CD4-positive, alpha-beta T cell treated with Interleukin-21 for 1 hour (primary cell): ENCODE measurements at regions not wholly inside any gene's neighbourhood (a gene's known extent, or its start where the extent isn't known, plus 50 kb on each side); places are given as distances from the start of the nearest gene placed in this dataset.

Experiments used
- DNase-seq: peaks from one replicate; pipeline ENCODE4 v3.0.0-alpha.2; 2020

DNA sequence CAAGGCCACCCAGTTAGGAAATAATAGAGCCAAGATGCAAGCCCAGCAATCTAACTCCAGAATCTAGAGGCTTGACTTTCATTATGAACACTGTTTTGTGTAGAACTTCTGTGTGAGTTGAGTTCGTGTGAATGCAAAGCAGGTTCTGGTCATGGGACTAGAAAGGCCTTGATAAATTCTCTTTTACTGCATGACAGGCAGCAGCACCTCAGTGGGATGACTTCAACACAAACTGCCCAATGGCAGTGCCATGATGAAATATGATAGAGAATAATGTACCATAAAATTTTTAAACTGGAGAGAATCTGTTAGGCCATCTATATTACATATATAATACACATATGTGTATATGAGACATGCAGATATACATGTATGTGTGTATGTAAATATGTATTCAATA is 214.5 kb downstream of the KLF5 start:
- no peak for DNase-seq

- DNase-seq = no peak
These were observed 214.0 kb downstream of the KLF5 start for GRCh38 chr13:73272831-73273230.

DNA sequence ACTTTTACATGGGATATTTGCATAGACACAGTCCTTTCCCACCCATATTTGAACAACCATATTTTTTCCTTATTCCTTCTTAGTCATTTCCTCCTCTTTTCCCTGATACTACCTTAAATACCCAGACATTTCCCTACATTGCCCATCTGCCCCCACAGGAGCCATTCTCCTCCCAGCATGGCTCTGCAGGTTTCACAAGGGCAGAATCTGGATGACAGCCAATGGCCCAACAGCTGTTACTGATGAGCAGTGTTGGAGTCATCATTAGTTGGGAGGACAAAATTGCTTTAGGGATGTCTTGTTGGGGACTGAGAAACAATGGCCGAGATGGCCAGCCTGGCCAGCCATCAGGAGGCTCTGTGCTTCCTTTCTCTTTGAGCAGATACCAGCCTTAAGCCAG is 209.5 kb downstream of the KLF5 start:
- DNase-seq = no peak

GRCh38 chr13:73266640-73267180 is 207.9 kb downstream of the KLF5 start:
- no peak for DNase-seq

GRCh38 chr13:73262862-73263627 is 204.2 kb downstream of the KLF5 start:
- no peak for DNase-seq

- no peak for DNase-seq
These were observed 203.0 kb downstream of the KLF5 start for GRCh38 chr13:73261739-73262216.

- DNase-seq = no peak
These were observed 200.5 kb downstream of the KLF5 start for GRCh38 chr13:73259061-73260017.

GRCh38 chr13:73258406-73258805 is 199.6 kb downstream of the KLF5 start:
- DNase-seq = no peak

- DNase-seq = no peak
These were observed 196.0 kb downstream of the KLF5 start for GRCh38 chr13:73254827-73255226.

DNA sequence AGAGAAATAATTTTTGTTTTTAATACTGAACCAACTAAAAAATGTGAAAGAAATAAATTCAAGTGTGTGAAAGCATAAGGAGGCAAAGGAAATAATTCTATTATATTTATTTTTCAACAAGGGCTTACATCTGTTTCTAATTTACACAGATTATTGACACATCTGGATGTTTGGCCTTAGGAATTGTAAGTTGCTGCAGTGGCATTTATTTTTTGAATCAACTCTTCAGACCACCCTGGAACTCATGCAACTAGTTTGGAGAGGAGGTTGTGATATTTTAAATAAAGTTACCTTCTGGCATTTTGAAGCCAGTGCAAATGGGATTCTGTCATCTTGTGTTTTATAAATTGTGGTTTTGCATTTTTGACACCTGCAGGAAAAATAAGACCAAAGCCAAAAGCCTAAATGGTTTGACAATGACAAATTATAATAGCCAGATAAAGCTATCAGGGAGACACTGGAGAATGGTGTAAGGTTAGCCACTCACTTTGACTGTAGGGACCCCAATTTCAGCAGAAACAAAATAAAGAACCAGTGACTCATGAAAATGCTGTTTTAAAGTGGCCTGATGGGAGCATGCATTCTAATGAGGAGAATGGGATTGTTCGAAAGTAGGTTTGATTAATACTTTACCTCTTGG is 192.9 kb downstream of the KLF5 start:
- DNase-seq = no peak

DNA sequence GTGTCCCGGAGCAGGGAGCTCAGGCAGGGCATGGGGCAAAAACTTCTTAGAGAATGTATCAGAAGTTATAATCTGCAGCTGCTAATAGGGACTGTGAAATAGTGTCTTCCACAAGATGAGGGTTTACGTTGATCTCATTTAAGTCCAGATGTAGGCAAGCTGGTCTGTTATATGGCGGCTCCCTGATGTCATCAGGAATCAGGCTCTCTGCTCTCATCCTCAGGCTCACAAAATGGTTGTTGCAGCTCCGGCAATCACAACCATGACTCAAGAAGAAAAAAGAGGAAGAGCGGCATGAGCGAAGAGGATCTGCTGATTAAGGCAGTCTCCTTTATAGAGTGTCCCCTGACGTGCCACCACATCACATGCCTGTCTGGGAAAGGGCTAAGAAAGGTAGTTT is 191.3 kb downstream of the KLF5 start:
- DNase-seq = no peak

DNA sequence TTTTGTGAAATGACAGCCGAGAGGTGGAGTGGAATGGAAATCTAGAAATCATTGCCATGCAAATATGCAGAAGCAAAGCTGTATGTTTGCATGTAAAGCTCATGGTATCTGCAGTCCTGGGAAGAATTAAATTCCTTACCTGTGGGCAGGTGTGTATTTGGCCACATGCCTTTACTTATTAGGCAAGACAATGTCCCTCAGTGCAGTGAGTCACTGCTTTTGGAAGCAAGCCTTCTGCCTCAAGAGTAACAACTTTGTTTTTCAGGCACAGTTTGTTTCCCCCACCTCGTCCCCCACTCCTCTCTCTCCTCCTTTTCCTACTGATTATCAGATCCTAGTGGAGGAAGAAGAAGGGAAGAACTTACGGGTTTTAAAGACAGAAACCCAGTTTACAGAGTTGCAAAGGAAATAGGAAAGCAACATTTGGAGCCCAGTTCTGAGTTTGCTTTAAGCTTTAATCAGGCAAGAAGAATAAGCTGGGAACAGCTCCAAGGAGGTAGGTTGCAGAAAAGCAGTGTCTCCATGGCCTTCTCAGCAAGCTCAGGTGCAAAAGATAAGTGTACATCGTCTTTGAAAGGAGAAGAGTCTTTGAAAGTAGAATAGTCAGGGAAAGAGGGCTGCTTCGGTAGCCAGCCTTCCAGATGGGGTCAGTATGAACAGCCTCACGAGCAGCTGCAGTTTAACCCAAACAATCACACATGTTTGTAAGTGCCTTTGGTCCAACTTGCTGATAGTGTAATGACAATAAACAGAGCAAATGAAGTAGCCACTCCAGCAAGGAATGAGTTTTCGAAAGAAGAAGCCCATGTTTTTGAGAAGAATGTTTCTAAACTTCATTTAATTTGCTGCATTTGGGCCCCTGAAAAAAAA is 190.1 kb downstream of the KLF5 start:
- DNase-seq = no peak

GRCh38 chr13:73248154-73248553 is 189.3 kb downstream of the KLF5 start:
- DNase-seq = no peak

DNA sequence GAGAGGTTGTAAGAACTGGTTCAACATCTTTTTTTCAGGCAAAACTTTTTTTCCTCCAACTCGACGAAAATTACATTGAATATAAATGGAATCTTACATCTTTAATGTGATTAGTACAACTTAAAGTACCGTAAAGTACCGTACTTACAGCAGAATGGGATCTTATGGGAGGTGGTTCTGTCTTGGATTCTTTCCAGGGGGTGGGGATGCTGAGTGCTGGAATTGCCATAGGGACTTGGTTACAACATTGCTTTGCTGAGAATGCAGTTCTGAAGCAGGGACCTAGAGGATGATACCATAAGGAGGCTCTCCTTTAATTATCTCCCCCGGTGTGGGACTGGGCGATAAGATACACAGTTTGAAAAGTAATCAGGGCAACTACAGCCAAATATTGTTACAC is 186.4 kb downstream of the KLF5 start:
- DNase-seq = no peak

GRCh38 chr13:73244467-73244866 is 185.7 kb downstream of the KLF5 start:
- DNase-seq = no peak

DNA sequence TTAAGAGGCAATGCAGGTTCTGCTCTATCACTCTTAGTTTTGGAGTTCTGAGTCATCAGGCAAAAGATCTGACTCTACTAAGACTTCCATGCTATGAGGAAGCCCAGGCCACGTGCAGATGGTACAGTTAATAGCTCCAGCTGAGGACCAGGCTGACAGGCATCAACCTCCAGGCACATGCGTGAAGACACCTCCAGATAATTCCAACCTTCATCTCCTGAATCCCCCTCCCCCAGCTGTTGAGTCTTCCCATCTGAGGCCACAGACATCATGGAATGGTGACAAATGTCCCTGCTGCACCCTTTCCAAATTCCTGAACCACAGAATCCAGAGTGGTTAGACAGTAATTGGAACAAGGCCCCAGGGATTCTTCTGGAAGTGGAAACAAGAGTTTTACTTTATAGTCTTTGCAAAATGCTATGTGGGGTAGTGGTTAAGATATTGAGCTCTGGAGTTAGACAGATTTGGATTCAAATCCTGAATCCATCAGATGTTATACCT is 183.8 kb downstream of the KLF5 start:
- no peak for DNase-seq

DNA sequence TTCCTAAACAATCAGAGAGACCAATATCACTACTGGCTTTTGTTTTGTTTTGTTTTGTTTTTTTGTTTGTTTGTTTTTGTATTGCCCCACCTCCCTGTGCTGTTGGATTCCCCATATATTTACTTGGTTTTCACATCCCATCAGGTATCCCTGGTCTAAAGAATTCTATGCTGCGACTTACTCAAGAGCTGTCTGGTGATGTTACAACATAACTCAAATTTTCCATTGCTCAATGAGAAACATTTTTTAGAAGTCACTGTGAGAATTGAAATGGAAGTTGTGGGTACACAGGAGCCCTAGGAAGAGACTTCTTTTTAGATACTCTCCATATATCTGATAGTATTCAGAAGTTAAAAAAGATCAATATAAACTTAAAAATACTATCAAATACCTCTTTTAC is 181.4 kb downstream of the KLF5 start:
- no peak for DNase-seq

- no peak for DNase-seq
These were observed 176.6 kb downstream of the KLF5 start for GRCh38 chr13:73235385-73235784.

DNA sequence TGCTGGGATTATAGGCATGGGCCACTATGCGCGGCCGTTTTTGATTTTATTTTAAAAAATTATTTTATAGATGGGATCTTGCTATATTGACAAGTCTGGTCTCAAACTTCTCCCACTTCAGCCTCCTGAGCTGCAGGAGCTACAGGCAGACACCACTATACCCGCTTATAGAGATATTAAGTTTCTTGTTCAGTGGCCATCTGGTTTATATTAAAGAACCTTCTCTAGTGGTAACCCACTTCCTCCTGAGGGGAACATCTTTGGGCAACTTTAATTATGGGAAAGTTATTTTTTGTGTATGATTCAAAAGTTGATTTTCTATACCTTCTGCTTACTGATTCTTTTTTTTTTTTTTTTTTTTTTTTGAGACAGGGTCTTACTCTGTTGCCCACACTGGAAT is 172.7 kb downstream of the KLF5 start:
- DNase-seq = no peak

- DNase-seq = peak; percentile 21
These were observed 171.9 kb downstream of the KLF5 start for GRCh38 chr13:73230716-73231115.

DNA sequence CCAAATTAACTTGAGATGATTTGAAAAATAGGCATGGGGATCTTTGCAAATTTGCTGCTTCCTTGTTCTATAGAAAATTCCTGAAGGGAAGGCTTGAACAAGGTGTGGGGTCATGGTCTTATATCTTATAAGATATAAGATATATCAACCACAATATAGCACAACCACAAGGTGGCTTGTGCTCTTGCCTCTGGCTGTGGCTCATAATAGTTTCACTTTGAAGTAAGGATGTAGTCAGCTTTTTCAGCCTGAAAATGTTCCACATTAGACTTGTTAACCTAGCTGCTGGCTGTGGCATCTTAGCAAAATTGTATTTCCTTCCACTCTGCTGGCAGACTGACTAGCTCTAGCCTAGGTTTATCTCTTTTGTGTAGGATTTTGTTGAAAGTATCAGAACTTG is 169.7 kb downstream of the KLF5 start:
- DNase-seq = peak; percentile 38

GRCh38 chr13:73225990-73226389 is 167.2 kb downstream of the KLF5 start:
- DNase-seq = no peak
